Fibroblast of skin of scalp (primary cell): ENCODE measurements at regions not wholly inside any gene's neighbourhood (a gene's known extent, or its start where the extent isn't known, plus 50 kb on each side); places are given as distances from the start of the nearest gene placed in this dataset.

Experiments
- DNase-seq: peaks from one replicate; pipeline ENCODE4 v3.0.0-alpha.2; 2013

DNA sequence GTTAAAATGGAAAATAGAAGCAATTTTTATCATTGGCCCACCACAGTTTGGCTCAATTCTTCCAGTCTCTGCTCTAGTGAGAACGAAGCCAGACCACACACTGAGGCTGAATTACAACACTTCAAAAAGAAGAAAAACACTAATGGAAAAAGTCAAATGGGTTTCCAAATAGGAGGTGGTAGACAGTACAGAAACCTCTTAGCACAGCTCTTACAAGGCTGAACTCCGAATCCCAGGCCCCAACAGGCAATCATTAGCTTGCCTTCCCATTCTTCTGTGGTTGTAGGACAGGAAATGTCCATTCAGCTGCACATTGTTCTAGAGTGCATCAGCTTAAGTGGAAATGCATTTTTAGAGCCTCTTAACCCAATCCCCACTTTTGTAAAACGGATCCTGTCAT lies 115.1 kb upstream of the MEOX2 start:
- DNase-seq: peak; percentile 77

DNA sequence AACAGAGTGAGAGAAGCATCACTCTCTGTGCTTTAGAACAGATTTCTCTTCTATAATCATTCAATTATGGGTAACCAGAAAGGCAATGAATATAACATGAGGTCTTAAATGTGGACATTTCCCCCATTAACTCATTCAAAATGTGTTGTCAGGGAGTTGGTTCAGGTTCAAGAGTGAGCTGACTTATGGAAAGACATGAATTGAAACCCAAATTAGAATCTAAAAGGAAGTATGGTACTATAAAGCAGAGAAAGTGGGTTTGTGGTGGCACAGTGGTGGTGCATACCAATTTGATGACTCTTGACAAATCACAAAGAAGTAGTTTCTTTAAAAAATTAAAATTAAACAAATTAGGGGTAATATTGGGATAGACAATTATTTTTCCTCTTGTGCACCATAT lies 114.6 kb upstream of the MEOX2 start:
- no peak for DNase-seq

DNA sequence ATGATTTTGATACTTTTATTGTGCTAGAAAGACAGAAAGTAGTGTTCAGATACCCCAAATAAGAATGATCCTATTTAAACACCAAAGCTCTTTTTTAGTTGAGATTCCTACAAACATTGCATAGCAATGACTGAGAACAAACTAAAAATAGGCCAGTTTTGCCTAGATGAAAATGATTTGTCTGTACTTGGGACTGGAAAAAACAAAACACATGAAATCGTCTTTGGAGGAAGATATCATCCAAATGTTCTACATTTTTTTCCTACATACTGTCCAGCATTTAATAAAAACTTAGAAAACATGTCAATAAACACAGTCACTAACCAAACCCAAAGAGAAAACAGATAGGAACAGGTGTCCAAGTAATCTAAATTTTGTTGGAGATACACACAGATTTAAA lies 111.6 kb upstream of the MEOX2 start:
- DNase-seq: no peak

DNA sequence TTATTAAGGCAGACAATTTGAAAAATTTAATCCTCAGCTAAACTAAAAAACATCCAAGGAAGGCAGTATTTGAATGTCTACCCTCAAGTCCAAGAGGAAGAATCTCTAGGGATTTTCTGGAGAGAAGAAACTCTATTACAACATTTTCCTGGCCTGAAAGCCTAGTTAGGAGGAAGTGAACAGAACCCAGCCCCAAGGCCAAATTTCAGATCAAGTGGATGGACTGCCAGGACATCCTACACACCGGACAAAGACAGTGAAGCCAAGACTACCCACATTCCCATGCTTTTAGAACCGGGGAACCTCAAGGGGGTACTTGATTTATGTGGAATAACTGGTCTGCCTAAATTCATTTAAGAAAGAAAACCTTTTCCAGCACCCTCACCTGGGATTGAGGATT lies 108.9 kb upstream of the MEOX2 start:
- no peak for DNase-seq

DNA sequence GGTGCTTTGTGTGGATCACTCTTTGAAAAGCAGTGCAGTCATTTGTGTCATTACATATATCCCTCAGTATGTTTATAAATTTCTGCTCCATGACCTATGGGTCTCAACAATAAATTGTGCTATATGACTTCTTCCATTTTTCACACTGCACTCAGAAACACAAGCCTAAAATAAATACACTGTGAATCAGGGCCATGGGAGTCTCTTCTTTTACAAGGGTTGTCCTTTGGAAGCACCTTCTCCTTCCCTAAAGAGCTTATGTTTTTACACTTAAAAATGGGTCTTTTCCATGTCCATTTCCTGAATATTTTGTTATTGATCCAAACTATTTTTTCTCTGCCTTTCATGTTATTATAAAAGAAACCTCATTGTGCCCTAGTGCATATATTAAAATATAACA lies 108.3 kb upstream of the MEOX2 start:
- DNase-seq: no peak

DNA sequence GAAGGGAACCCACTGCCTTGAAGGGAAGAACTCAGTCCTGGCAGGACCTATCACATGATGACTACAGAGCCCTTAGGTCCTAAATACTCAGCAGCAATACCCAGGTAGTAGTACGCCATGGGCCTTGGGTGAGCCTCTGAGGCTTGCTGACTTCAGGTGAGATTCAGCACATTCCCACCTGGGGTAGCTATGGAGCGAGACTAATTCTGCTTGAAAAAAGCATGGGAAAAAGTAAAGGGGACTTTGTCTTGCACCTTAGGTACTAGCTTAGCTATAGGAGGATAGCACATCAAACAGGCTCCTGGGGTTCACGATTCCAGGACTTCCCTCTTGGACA lies 98.2 kb upstream of the MEOX2 start:
- DNase-seq: no peak

DNA sequence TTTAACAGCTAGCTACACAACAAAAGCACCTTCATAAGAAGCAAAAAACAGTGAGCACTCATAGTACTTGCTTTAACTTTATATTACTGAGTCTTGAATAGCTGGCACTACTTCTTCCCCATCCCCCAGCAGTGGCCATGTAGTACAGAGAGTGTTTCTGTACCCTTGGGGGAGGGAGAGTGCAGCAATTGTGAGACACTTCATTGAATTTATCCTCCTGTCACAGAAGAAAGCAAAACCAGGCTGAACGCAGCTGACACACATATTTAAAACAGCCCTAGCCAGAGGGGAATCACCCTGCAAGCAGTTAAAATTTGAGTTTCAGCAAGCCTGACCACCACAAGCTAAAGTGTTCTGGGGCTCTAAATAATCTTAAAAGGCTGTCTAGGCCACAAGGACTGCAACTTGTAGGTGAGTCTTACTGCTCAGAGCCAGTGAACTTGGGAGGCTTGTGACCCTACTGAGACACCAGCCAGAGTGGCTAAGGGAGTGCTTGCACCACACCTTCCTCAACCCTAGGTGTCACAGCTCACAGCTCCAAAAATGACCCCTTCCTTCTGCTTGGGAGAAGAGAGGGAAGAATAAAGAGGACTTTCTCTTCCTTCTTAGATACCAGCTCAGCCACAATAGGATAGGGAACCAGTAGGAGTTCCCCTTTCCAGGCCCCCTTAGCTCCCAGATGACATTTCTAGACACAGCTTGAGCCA lies 97.7 kb upstream of the MEOX2 start:
- no peak for DNase-seq

DNA sequence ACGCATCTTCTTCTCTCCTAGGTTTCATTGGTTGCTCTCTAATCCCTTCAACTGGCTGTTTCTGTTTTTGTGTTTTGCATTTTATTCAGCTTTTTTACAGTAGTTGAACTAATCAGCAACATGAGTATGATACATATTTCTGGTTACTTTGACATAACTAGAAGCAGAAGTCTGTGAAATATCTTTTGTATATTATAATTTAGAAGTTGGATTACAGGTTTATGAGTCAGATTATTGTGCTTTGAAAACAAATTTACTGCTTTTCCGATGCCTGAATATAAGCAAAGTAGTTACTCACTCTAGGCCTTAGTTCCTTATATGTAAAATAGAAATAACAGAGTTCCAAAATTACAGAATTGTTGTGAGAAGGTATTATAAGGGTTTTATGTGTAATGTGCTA lies 96.2 kb upstream of the MEOX2 start:
- no peak for DNase-seq

DNA sequence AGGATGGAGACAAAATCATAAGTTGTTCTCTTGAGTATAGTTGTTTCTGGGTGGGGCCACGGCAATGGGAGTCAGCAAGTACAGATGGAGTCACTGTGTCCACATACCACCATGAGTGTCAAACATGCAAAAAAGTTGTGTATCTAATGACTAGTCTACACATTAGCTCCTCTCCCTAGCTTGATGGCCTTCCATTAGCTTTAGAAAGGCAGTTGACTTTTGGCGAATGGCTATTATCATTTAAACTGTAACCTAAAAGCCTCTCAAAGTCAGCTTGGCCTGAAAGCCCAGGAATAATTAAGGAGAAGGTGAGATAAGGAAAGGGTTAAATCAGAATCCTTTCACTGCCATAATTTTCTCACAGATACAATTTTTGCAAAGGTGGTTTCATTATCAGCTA lies 95.5 kb upstream of the MEOX2 start:
- no peak for DNase-seq

DNA sequence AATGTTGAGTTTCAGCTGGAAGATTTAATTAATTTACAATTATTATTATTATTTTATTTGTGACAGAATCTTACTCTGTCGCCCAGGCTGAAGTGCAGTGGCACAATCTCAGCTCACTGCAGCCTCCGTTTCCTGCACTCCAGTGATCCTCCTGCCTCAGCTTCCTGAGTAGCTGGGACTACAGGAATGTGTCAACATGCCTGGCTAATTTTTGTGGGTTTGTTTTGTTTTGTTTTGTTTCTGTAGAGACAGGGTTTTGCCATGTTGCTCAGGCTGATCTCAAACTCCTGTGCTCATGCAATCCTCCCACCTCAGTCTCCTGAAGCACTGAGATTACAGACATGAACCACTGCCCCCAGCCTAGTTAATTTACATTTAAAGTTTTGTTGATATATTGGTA lies 93.8 kb upstream of the MEOX2 start:
- peak; percentile 85 for DNase-seq

DNA sequence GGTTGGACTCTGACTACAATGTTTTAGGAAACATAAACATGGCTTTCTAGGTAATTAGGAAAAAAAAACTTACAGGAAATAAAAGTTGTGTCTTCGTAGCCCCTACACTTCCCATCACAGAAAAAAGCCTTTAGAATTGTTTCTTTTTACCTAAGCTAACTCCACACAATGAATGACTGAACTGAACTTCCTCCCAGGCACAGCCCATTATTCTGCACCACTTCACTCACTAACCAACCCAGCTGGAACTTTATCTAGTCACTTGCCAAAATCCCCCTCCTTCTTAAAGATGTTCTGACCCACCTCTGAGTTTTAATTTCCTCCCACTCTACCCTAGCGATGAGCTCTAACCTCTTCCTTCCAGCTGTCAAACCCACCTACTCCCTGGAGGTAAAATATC lies 91.7 kb upstream of the MEOX2 start:
- no peak for DNase-seq

DNA sequence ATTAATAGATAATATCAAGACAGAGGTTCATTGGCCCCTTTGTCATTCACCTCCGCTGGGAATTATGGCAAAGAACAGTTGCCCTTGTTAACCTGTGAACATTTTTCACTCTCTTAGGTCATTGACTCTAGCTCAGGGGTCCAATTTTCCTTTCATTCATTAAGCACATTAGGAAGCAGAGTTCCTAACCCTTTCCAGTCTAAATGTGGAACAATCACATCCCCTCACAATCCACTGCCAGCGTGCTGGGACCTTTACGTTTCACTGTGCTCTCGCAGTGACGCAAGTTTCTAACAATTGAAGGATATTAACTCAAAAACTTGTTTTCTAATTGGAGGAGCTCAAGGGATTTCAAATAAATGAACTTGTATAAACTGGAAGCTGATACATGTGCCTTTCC lies 79.3 kb upstream of the MEOX2 start:
- DNase-seq: no peak

DNA sequence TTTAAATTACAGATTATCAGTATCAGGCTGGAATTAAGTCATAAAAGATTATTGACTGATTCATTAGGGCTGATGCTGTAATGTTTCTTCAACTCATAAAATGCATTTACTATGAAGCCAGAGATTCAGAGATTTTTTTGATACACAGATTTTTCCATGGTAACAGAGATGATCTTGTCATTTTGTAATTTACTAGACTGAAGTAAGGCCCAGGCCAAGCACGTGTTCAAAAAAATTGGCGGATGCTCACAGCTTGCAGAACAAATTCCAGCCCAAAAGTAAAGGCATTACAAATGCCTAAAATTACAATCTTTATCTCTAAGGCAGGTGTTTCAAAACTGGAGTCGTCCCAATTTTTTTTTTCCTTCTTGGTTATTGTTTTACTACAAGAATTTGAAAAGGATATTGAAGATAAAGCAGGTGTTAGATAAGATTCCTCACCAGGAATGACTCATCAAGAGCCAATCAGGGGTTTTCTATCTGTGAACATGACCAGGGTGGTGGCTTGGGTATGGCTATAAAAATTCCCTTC lies 78.4 kb upstream of the MEOX2 start:
- no peak for DNase-seq

DNA sequence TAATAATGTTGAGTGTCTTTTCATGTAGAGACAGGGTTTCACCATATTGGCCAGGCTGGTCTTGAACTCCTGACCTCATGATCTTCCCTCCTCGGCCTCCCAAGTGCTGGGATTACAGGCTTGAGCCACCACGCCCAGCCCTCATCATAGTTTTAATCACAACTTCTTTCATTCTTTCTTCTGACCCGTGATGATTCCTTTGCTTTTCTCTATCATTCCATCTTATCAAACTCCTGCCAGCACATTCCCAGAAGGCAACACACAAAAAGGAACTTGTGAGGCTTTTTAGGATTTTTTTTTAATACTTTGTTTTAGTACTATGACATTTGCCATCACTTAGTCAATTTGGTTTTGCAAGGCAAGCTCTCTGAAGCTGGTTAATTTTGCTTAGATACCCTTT lies 77.5 kb upstream of the MEOX2 start:
- DNase-seq: no peak

DNA sequence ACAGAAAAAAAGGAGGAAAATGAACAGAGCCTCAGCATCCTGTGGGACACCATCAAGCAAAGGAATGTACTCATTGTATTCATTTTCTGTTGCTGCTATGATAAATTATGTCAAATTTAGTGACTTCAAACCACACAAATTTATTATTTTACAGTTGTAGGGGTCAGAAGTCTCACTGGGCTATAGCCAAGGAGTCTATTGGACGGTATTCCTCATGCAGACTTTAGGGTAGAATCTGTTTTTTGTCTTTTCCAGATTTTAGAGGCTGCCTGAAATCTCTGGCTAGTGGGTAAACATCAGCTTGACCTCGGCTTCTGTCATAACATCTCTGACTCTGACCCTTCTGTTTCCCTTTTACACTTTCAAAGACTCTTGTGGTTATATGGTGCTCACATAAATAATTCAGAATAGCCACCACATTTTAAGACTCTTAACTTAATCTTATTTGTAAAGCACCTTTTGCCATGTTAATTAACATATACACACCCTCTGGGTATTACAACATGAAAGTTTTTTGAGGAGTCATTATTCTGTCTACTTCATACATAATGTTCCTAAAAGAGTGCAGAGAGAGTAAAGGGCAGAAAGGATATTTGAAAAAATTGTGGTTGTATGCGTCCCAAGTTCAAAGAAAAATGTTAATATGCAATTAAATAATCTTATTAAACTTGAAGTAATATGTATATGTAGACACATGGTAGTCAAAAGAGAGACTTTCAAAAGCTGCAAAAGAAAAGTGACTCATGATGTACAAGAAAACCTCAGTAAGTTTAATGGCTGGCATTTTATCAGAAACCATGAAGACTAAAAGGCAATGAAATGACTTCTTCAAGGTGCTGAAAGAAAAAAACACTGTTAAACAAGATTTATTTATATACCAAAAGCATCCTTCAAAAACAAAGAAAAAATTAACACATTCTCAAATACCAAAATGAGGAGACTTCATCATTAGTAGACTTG lies 70.8 kb upstream of the MEOX2 start:
- DNase-seq: peak; percentile 42

DNA sequence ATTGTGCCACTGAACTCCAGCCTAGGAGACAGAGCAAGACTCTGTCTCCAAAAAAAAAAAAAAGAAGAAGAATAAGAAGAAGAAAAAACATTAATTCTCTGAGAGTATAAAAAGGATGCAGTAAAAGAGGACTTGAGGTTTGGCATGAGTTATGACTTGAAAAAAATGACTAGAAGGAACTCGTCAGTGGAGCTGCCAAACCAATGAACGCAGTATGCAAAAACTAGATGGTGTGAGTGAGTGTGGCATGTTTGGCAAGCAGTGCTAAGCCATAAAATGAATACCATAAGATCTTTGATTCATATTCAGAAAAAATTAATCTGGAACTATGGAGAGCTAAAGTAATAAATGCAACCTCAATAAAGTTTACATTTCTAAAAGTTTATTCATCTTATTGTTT lies 68.6 kb upstream of the MEOX2 start:
- peak; percentile 97 for DNase-seq

DNA sequence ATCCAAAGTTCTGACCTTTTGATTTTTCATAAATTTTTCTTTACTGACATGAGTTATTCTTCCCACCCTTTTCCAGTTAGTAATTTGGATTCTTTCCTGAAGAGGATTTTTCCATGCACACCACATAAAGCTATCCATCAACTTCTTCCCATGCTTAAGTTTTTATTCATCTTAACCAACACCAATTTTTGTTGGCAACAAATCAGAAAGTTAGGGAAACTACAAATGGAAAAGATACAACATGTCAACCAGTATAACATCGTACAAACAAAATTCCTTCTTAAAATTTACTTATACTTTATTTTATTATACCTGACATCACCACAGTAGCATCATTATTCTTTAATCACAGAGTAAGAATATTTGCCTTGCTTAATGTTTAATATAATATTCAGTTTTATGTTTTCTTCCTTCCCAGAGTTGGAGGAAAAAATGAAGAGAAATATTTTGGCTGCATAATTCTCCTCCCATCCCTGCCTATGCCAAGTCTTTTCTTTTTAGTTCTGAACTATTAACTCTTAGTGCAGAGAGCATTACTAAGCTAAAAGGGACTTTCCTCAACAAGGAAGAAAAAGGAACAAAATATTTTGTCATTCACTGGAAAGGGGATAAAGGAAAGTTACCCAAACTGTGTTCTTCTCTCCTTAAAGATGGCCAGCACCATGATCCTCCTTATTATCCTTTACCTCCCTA lies 67.5 kb upstream of the MEOX2 start:
- DNase-seq: peak; percentile 89

DNA sequence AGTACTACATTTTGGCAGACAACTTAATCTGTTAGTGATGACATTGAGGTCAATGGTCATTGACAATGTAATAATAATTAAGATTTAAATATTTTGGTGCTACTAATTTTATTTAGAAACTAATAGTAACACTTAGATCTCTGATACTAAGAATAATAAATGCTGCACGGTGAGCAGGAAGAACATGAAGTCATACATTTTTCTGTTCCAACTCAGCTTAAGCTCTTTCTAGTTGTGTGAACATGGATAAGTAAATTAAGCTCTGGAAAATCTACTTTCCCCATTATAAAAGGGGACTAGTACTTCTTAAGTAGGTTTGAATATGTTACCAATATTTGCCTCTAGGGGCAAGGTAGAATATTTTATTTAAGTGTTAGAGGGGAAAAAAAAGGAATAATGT lies 65.9 kb upstream of the MEOX2 start:
- DNase-seq: no peak

DNA sequence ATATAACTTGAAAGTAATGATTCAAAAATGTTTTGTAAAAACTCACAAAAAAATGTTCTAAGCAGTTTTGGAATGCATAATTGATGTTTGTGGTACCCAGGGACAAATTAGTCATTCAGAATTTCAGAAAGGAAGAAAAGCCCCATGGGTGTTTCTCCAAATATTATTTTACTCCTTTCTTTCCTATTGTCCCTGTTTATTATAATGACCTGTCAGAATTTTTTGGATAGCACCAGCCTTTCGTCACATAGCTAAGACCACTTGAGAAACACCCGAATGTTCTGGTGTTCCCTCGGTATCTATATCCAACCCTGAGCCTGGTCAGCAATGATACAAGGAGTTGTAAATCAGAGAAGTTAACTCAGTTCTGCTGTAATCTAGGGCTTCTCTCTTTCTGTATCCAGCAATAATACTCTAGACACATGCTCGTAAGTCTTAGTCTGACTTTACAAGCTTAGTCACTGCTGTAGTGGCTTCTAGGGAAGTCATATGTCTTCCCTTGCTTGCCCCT lies 64.8 kb upstream of the MEOX2 start:
- DNase-seq: peak; percentile 94

DNA sequence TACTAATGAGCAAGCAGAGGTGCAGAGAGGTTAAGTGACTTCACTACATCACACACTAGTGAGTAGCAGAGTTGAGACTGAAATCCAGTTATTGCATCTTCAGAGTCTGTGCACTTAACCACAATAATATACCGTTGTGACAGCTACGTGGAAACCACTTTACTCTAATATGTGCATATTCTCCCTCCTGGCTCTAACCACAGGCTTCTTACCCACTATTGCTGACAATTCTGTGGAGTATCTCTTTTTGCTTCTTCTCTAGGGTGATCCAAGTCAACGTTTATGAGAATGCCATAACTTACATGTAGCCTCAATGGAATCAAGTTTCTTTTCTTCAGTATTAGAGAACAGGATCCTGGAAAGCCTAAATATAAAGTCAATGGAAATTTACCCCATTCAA lies 64.2 kb upstream of the MEOX2 start:
- DNase-seq: no peak

DNA sequence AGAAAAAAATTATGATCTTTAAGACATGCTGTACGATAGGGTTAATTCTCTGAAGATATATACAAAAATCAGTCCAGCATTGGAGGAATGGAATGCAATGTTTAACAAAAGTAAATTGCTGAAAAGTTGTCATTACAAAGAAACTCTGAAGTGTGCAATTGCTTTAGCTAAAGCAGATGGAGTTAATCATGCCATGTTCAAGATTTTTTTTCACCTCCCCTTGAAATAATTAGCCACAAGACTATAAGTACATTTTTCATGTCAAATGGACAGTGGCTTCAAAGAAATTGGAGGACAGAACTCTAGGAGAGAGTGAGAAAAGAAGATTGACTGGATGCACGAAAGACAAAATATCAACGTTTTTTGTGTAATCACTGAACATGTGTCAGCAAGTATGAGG lies 63.1 kb upstream of the MEOX2 start:
- peak; percentile 54 for DNase-seq

DNA sequence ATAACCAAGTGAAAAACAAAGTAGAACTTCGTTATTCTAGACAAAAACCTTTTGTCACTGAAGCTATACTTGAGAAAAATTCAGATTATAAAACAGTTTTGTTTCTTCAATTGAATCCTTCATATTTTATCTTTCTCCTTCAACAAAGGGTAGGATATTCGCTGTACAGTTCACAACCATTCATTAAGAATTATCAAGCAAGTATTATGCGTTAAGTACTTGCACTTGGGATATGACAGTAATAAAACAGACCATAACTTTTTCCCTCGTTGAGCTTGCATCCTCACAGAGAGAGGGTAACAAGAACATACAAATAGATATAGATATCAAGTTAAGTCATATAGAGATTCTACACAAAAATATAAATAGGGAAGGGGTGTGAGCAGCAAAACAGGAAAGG lies 61.2 kb upstream of the MEOX2 start:
- no peak for DNase-seq

DNA sequence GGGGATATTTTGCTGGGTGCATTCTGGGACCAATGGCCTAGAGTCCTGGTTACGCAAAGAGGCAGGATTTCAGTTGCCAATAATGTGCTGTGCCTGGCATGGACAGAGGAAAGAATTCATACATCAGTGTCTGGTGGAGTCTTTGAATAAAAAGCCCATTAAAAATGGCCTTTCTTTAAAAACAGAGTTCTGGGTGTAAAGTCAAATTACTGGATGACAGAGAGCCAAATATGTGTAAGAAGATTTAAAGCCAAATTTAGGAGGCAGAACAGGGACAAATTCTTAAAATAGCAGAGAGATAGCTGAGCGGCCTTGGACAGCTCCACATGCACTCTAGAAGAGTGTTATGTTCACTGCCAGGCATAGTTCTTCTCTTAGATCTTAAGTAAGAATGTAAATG lies 60.8 kb upstream of the MEOX2 start:
- peak; percentile 65 for DNase-seq
